ENCODE measurements at regions not wholly inside any gene's neighbourhood (a gene's known extent, or its start where the extent isn't known, plus 50 kb on each side); places are given as distances from the start of the nearest gene placed in this dataset.
"Not testable (repeated sequence)": the region's sequence is repeated elsewhere in the genome, so short reads cannot be mapped to it uniquely, and the experiment has no call there.

- DNase-seq = peak; percentile 13 to 19
Measured at GRCh38 chr10:78664929-78665553, 403.7 kb upstream of the ZMIZ1 start.

GRCh38 chr10:78672918-78673317 lies 395.8 kb upstream of the ZMIZ1 start:
- DNase-seq = no peak

- DNase-seq = not testable (repeated sequence)
Measured at GRCh38 chr10:78681141-78681540, 387.6 kb upstream of the ZMIZ1 start.

DNA sequence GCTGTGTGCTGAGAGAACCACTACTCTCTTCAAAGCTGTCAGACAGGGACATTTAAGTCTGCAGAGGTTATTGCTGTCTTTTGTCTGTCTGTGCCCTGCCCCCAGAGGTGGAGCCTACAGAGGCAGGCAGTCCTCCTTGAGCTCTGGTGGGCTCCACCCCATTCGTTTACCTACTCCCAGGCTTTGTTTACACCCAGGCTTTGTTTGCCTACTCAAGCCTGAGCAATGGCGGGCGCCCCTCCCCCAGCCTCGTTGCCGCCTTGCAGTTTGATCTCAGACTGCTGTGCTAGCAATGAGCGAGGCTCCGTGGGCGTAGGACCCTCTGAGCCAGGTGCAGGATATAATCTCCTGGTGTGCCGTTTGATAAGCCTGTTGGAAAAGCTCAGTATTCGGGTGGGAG lies 386.8 kb upstream of the ZMIZ1 start:
- DNase-seq = not testable (repeated sequence)

GRCh38 chr10:78684947-78685346 lies 383.8 kb upstream of the ZMIZ1 start:
- DNase-seq = no peak

GRCh38 chr10:78685466-78686103 lies 383.2 kb upstream of the ZMIZ1 start:
- DNase-seq = no peak

DNA sequence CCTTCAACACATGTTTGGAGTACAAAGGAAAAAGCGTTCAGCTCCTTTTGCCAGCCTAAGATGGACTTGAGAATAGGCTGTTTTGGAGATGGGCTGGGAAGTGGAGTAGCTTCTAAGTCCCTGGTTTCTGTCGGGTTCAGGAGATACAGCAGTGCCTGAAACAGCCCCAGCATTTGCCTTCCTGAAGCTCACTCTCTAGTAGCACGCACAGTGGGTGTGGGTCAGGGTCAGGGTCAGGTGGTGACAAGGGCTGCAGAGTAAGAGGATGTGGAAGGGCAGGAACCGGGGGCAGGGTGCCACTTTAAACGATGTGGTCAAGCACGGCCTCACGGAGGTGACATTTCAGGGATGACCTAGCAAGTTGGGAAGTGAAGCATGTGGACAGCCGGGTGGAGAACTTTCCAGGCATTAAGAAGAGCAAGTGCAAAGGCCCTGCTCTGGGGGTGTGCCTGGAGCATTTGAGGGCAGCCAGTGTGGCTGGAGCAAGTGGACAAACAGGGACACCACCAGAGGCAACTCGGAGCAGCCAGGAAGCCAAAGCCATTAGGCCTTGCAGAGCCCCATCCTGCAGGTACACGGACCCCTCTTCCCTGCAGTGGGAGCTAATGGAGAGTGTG lies 382.2 kb upstream of the ZMIZ1 start:
- DNase-seq = no peak

- DNase-seq = no peak
Measured at GRCh38 chr10:78687626-78688025, 381.1 kb upstream of the ZMIZ1 start.

DNA sequence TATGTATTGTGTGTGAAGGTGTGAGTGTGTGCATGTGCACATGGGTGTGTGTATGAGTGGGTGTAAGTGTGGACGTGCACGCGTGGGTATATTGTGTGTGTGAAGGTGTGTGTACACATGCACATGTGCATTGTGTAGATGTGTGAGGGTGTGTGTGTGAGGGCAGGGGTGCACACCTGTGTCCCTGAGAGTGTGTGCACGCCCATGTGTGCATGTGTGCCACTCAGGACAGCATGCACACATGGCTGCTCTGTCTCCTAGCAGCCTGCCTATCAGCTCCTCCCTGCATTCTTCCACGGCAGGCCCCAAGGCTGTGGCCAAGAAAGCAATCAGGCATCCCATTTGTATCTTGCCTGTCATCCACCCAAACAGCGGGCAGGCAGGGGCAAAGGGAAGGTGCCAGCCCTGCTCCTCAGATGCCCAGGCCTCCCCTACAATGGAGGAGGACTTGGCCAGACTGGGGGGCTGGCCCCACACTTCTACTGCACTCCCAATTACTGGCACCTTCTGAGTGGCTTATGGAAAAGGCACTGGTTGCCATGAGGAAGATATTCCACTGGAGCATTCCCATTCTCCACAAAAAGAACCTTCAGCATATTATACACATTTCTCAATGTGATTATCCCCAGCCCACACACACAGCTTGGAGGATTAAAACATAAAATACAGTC lies 380.4 kb upstream of the ZMIZ1 start:
- DNase-seq = no peak

GRCh38 chr10:78688901-78689583 lies 379.7 kb upstream of the ZMIZ1 start:
- no peak for DNase-seq

GRCh38 chr10:78689584-78689935 lies 379.2 kb upstream of the ZMIZ1 start:
- no peak for DNase-seq

GRCh38 chr10:78690354-78691111 lies 378.2 kb upstream of the ZMIZ1 start:
- no peak for DNase-seq

GRCh38 chr10:78691301-78692030 lies 377.3 kb upstream of the ZMIZ1 start:
- no peak for DNase-seq

- DNase-seq = no peak
Measured at GRCh38 chr10:78692071-78692470, 376.7 kb upstream of the ZMIZ1 start.

DNA sequence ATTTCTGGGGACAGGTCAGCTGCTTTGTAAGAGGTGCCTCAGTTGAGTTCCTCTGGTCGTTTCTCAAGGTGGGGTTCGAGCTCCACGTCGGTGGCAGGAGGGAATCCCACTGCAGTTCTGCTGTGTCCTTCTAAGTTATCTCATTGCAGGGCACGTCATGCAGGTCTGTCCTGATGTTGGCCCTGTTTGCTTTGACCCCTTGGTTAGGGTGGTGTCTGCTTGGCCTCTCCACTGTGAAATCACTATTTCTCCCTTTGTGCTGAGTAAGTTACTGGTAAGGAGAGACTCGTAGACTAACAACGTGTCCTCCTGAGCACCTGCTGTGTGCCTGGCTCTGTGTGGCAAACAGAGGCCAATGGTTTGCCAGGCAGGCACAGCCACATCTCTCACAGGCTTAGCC lies 372.9 kb upstream of the ZMIZ1 start:
- no peak for DNase-seq

DNA sequence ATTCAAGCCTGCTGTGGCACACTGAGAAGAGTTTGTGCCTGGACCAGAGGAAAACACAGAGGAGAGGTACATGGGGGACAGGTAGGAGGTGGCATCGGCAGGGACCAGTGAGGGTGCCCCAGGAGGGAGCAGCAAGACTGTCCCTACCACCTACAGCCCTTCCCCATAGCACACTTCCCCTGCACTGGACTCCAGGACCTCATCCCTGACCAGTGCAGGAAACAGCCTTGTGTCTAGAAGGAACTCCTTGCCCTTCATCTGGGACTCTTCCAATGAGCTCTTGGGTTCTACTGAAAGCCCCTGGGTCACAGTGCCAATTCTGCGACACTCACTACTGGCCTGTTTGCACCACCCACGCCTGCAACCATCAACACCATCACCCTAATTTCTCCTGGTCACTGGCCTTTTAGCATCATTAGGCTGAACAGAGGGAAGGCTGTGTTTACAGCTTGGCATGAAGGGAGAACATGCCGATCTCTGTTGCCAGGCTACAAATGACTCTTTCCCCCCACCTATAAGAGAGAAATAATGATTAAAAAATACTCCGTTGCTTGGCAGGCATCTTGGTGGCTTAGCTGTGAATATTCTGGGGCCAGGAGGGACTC lies 371.9 kb upstream of the ZMIZ1 start:
- DNase-seq = no peak

DNA sequence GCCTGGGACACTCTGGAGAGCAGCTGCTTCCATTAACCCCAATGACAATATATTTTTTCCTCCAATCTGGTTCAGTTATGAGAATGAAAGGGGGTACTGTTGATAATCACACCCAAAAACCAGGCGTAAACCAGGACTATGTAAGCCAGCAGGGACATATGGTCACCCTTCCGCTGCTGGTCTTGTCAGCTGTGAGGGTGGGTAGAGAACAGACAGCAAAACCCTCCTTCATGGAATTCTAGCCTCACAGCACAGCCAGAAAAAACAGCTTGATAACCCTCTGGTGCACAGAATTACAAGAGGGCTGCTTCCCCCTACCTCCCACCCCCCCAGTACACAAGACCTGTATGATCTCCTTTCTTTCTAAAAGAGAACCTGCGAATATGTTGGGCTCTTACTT lies 368.8 kb upstream of the ZMIZ1 start:
- no peak for DNase-seq

GRCh38 chr10:78700413-78700812 lies 368.4 kb upstream of the ZMIZ1 start:
- no peak for DNase-seq

DNA sequence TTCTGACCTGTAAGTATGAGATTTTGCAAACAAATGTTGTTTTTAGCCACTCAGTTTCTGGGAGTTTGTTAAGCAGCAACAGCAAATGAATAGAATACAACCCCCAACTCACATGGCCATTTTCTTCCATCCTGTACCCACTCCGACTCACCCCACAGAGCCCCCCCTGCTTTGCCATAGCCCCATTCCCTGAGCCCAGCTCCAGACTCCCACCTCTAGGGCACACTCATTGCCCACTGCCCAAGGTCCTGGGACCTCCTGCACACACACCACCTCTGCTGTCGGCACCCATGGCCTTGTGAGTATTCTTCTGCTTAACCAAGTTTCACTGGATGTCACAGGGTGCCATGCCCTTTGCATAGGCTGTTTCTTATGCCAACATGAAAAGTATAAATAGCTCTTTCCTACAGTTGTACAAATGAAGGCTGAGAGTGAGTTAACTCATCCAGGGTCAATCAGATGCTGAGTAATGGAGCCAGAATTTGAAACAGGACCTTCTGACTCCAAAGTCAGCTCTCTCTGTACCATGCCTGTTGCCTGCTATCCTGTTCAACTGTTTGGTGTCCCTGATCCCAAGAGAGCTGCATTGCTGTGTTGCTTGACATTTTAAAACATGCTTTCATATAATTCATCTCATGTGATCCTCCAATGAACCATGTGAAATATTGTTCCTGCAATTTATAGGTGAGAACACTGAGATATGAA lies 367.8 kb upstream of the ZMIZ1 start:
- no peak for DNase-seq

DNA sequence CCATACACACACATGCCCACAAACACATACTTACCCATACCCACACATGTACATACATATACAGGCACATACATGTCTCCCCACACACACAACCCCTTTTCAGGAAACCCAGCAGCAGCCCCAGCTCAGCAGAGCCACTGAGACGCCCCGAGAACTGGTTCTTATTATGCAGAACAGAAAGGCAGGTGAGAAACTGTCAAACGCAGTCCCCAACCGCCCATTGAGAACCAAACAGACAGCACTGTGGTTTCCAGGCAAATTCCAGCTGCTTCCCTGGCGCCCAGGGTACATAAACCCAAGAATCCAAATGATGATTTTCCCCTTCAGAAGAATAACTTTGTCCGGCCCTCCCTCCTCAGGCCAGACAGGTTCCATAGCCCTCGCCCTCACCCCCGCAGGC lies 366.6 kb upstream of the ZMIZ1 start:
- no peak for DNase-seq

DNA sequence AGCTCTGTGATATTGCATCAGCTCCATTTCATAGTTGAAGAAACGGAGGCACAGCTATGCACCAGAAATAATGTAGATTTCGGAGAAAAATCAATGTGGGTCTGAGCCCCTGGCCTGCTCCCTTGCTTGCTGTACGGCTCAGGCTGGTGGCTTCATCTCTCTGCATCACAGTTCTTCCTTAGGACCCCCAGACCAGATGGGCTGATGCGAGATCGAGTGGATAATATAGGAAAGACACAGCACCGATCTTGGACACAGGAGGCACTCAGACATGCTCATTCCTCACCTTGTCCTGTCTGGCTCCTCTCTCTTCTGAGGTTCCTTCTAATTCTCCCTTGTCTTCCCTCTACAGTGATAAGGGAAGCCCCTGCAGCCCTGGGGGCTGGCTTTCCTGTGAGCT lies 365.9 kb upstream of the ZMIZ1 start:
- no peak for DNase-seq

All from activated CD4-positive, alpha-beta T cell treated with anti-CD3 and anti-CD28 coated beads, Interleukin-2, amount 50 U/mL, for 48 hours (primary cell).